ENCODE measurements at regions not wholly inside any gene's neighbourhood (a gene's known extent, or its start where the extent isn't known, plus 50 kb on each side); places are given as distances from the start of the nearest gene placed in this dataset.

- no peak for TF ChIP-seq CTCF (IDR thresholded peaks at IDR 0.05; ENCODE audit: insufficient read depth, low read length, severe bottlenecking)
- H3K27me3 ChIP-seq (ENCODE audit: control insufficient read depth, insufficient read depth, low read length) = no peaks in the 10 kb centered on the region
- H3K4me3 ChIP-seq (ENCODE audit: low read depth, low read length) = no peak overlapping the region
- no peak for DNase-seq (ENCODE audit: low read depth)
- FAIRE-seq = no peak
- H3K36me3 ChIP-seq (ENCODE audit: control insufficient read depth, insufficient read depth, low read length) = no peaks in the 10 kb centered on the region
These were observed 429.5 kb downstream of the CCDC85A start for GRCh38 chr2:56613254-56613653.

GRCh38 chr2:56613920-56614319 is 430.1 kb downstream of the CCDC85A start:
- no peak for TF ChIP-seq CTCF (IDR thresholded peaks at IDR 0.05; ENCODE audit: insufficient read depth, low read length, severe bottlenecking)
- no peak for FAIRE-seq
- no peak for DNase-seq (ENCODE audit: low read depth)
- Histone ChIP-seq H3K4me3 (ENCODE audit: low read depth, low read length) (no peak overlapping the region), H3K36me3 (ENCODE audit: control insufficient read depth, insufficient read depth, low read length) (no peaks in the 10 kb centered on the region), H3K27me3 (ENCODE audit: control insufficient read depth, insufficient read depth, low read length) (no peaks in the 10 kb centered on the region)

- TF ChIP-seq CTCF (IDR thresholded peaks at IDR 0.05; ENCODE audit: insufficient read depth, low read length, severe bottlenecking) = no peak
- Histone ChIP-seq H3K27me3 (ENCODE audit: control insufficient read depth, insufficient read depth, low read length) (no peaks in the 10 kb centered on the region), H3K36me3 (ENCODE audit: control insufficient read depth, insufficient read depth, low read length) (no peaks in the 10 kb centered on the region), H3K4me3 (ENCODE audit: low read depth, low read length) (no peak overlapping the region)
- FAIRE-seq (no peak), DNase-seq (ENCODE audit: low read depth) (no peak)
These were observed 432.0 kb downstream of the CCDC85A start for GRCh38 chr2:56615760-56616159.

- no peaks in the 10 kb centered on the region for H3K27me3 ChIP-seq (ENCODE audit: control insufficient read depth, insufficient read depth, low read length)
- no peak for FAIRE-seq
- H3K36me3 ChIP-seq (ENCODE audit: control insufficient read depth, insufficient read depth, low read length) = no peaks in the 10 kb centered on the region
- no peak for TF ChIP-seq CTCF (IDR thresholded peaks at IDR 0.05; ENCODE audit: insufficient read depth, low read length, severe bottlenecking)
- DNase-seq (ENCODE audit: low read depth) = no peak
- no peak overlapping the region for H3K4me3 ChIP-seq (ENCODE audit: low read depth, low read length)
These were observed 440.4 kb downstream of the CCDC85A start for GRCh38 chr2:56624181-56624580.

- TF ChIP-seq CTCF (IDR thresholded peaks at IDR 0.05; ENCODE audit: insufficient read depth, low read length, severe bottlenecking) = no peak
- Histone ChIP-seq H3K27me3 (ENCODE audit: control insufficient read depth, insufficient read depth, low read length) (no peaks in the 10 kb centered on the region), H3K36me3 (ENCODE audit: control insufficient read depth, insufficient read depth, low read length) (no peaks in the 10 kb centered on the region), H3K4me3 (ENCODE audit: low read depth, low read length) (no peak overlapping the region)
- FAIRE-seq (no peak), DNase-seq (ENCODE audit: low read depth) (no peak)
These were observed 443.1 kb downstream of the CCDC85A start for GRCh38 chr2:56626927-56627326.

GRCh38 chr2:56630286-56630685 is 446.5 kb downstream of the CCDC85A start:
- H3K27me3 ChIP-seq (ENCODE audit: control insufficient read depth, insufficient read depth, low read length) = no peaks in the 10 kb centered on the region
- no peak for FAIRE-seq

More at GRCh38 chr2:56630286-56630685, 446.5 kb downstream of the CCDC85A start:
- Histone ChIP-seq H3K36me3 (ENCODE audit: control insufficient read depth, insufficient read depth, low read length) (no peaks in the 10 kb centered on the region), H3K4me3 (ENCODE audit: low read depth, low read length) (no peak overlapping the region)
- TF ChIP-seq CTCF (IDR thresholded peaks at IDR 0.05; ENCODE audit: insufficient read depth, low read length, severe bottlenecking) = no peak
- DNase-seq (ENCODE audit: low read depth) = no peak
